Fibroblast of lung (primary cell): ENCODE measurements at regions not wholly inside any gene's neighbourhood (a gene's known extent, or its start where the extent isn't known, plus 50 kb on each side); places are given as distances from the start of the nearest gene placed in this dataset.
"Not testable (repeated sequence)": the region's sequence is repeated elsewhere in the genome, so short reads cannot be mapped to it uniquely, and the experiment has no call there.

Experiments used
- DNase-seq, 2 donors: peaks; one replicate each; pipeline versions ENCODE4 v3.0.0 to v3.0.0-alpha.2; 2010; ENCODE audit warnings: low read depth in 2 of 2
- H2AFZ ChIP-seq: 2 replicates; pipeline ENCODE4 v1.5.1; 2012; ENCODE audit warnings: low read length, control low read depth, inconsistent platforms
- H3K27ac ChIP-seq: 2 replicates; pipeline ENCODE4 v1.5.1; 2011; ENCODE audit warnings: low read length, control low read depth; ENCODE audit not compliant: insufficient read depth
- H3K27me3 ChIP-seq: 2 replicates; pipeline ENCODE4 v1.5.1; 2011; ENCODE audit warnings: mild to moderate bottlenecking, low read length; ENCODE audit not compliant: control insufficient read depth, insufficient read depth
- H3K36me3 ChIP-seq: 2 replicates; pipeline ENCODE4 v1.5.1; 2011; ENCODE audit warnings: low read length; ENCODE audit not compliant: control insufficient read depth, insufficient read depth
- H3K4me1 ChIP-seq: 2 replicates; pipeline ENCODE4 v1.5.1; 2011; ENCODE audit warnings: low read length; ENCODE audit not compliant: control insufficient read depth, insufficient read depth; ENCODE audit errors: extremely low read depth
- H3K4me2 ChIP-seq: 2 replicates; pipeline ENCODE4 v1.5.1; 2011; ENCODE audit warnings: low read length, control low read depth; ENCODE audit not compliant: insufficient read depth; ENCODE audit errors: extremely low read depth
- H3K4me3 ChIP-seq, 4 experiments: fragments of 200-600 bp in 1 of 4; sonication (generic) in 1 of 4; replicated peaks in 1 of 4; 2 replicates each; pipeline ENCODE4 v1.5.1; 2011 to 2016; ENCODE audit warnings: low read length in 4 of 4, low read depth in 3 of 4, mild to moderate bottlenecking in 3 of 4, control low read depth in 2 of 4, inconsistent platforms in 1 of 4, mixed read lengths in 1 of 4; ENCODE audit not compliant: insufficient read depth in 1 of 4; ENCODE audit errors: control extremely low read depth in 1 of 4
- H3K79me2 ChIP-seq: 2 replicates; pipeline ENCODE4 v1.5.1; 2012; ENCODE audit warnings: mild to moderate bottlenecking, low read length, inconsistent platforms; ENCODE audit not compliant: control insufficient read depth, insufficient read depth
- H3K9ac ChIP-seq: 2 replicates; pipeline ENCODE4 v1.5.1; 2011; ENCODE audit warnings: mild to moderate bottlenecking, low read length, control low read depth; ENCODE audit not compliant: insufficient read depth
- H3K9me3 ChIP-seq: 2 replicates; pipeline ENCODE4 v1.5.1; 2012; ENCODE audit warnings: low read depth, low read length; ENCODE audit not compliant: control insufficient read depth, insufficient read depth
- H4K20me1 ChIP-seq: 2 replicates; pipeline ENCODE4 v1.5.1; 2011; ENCODE audit warnings: low read length; ENCODE audit not compliant: control insufficient read depth, insufficient read depth; ENCODE audit errors: extremely low read depth
- CTCF ChIP-seq, 2 donors: IDR thresholded peaks in 1 of 2; conservative IDR thresholded peaks in 1 of 2; 1 replicate in 1 of 2; 2 replicates in 1 of 2; pipeline ENCODE4 v1.5.1; 2011 to 2012; ENCODE audit warnings: low read length in 2 of 2, control low read depth in 1 of 2, inconsistent platforms in 1 of 2, low read depth in 1 of 2, mild to moderate bottlenecking in 1 of 2
- EZH2 ChIP-seq: IDR thresholded peaks from 2 replicates; pipeline ENCODE4 v1.5.1; 2012; ENCODE audit warnings: low read length, control low read depth, mild to moderate bottlenecking; ENCODE audit errors: missing control alignments

- Histone ChIP-seq H2AFZ (no peak overlapping the region), H3K36me3 (no peaks in the 10 kb centered on the region), H3K9me3 (no peaks in the 10 kb centered on the region), H3K4me2 (no peak overlapping the region), H3K27me3 (no peaks in the 10 kb centered on the region), H3K4me1 (no peaks in the 10 kb centered on the region), H3K4me3 (no peak overlapping the region), H4K20me1 (no peaks in the 10 kb centered on the region), H3K79me2 (no peaks in the 10 kb centered on the region), H3K9ac (no peak overlapping the region), H3K27ac (no peak overlapping the region)
- no peak for DNase-seq
- TF ChIP-seq CTCF (conservative IDR thresholded peaks at IDR 0.05 in 1 of 2, IDR thresholded peaks at IDR 0.05 in 1 of 2; ENCODE audit: low read depth in 1 of 2, low read length in 2 of 2), result no peak
- no peak for TF ChIP-seq EZH2
Measured at GRCh38 chr10:64358907-64359306, 837.7 kb downstream of the REEP3 start.

- not testable (repeated sequence) for H3K4me2 ChIP-seq
Measured at GRCh38 chr10:64360240-64360639, 839.0 kb downstream of the REEP3 start.

GRCh38 chr10:64363687-64364086, 842.5 kb downstream of the REEP3 start:
- Histone ChIP-seq H3K4me3 (no peak overlapping the region), H4K20me1 (no peaks in the 10 kb centered on the region), H3K9ac (no peak overlapping the region), H3K4me1 (no peaks in the 10 kb centered on the region), H3K79me2 (no peaks in the 10 kb centered on the region), H3K27me3 (no peaks in the 10 kb centered on the region), H3K36me3 (no peaks in the 10 kb centered on the region), H3K9me3 (no peaks in the 10 kb centered on the region), H3K27ac (no peak overlapping the region), H3K4me2 (no peak overlapping the region), H2AFZ (no peak overlapping the region)
- TF ChIP-seq CTCF (conservative IDR thresholded peaks at IDR 0.05 in 1 of 2, IDR thresholded peaks at IDR 0.05 in 1 of 2; ENCODE audit: low read depth in 1 of 2, low read length in 2 of 2) (no peak), EZH2 (no peak)
- no peak for DNase-seq

More at GRCh38 chr10:64360240-64360639, 839.0 kb downstream of the REEP3 start:
- not testable (repeated sequence) for H3K79me2 ChIP-seq, H4K20me1 ChIP-seq, DNase-seq, H3K27ac ChIP-seq, H3K4me1 ChIP-seq, H3K4me3 ChIP-seq, H3K9ac ChIP-seq, H2AFZ ChIP-seq, H3K9me3 ChIP-seq, H3K36me3 ChIP-seq, H3K27me3 ChIP-seq
